ENCODE measurements at regions not wholly inside any gene's neighbourhood (a gene's known extent, or its start where the extent isn't known, plus 50 kb on each side); places are given as distances from the start of the nearest gene placed in this dataset.
"Not testable (repeated sequence)": the region's sequence is repeated elsewhere in the genome, so short reads cannot be mapped to it uniquely, and the experiment has no call there.

- TF ChIP-seq TCF4, BACH2, PPARA (CRISPR knock-in tag; IDR thresholded peaks at IDR 0.05; ENCODE audit: borderline replicate concordance): not testable (repeated sequence)
- TF ChIP-seq, protein P1, sequence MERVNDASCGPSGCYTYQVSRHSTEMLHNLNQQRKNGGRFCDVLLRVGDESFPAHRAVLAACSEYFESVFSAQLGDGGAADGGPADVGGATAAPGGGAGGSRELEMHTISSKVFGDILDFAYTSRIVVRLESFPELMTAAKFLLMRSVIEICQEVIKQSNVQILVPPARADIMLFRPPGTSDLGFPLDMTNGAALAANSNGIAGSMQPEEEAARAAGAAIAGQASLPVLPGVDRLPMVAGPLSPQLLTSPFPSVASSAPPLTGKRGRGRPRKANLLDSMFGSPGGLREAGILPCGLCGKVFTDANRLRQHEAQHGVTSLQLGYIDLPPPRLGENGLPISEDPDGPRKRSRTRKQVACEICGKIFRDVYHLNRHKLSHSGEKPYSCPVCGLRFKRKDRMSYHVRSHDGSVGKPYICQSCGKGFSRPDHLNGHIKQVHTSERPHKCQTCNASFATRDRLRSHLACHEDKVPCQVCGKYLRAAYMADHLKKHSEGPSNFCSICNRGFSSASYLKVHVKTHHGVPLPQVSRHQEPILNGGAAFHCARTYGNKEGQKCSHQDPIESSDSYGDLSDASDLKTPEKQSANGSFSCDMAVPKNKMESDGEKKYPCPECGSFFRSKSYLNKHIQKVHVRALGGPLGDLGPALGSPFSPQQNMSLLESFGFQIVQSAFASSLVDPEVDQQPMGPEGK (CRISPR knock-in tag; IDR thresholded peaks at IDR 0.05; ENCODE audit: borderline replicate concordance), result not testable (repeated sequence)
- TF ChIP-seq, protein P2, sequence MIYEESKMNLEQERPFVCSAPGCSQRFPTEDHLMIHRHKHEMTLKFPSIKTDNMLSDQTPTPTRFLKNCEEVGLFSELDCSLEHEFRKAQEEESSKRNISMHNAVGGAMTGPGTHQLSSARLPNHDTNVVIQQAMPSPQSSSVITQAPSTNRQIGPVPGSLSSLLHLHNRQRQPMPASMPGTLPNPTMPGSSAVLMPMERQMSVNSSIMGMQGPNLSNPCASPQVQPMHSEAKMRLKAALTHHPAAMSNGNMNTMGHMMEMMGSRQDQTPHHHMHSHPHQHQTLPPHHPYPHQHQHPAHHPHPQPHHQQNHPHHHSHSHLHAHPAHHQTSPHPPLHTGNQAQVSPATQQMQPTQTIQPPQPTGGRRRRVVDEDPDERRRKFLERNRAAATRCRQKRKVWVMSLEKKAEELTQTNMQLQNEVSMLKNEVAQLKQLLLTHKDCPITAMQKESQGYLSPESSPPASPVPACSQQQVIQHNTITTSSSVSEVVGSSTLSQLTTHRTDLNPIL (CRISPR knock-in tag; IDR thresholded peaks at IDR 0.05; ENCODE audit: low read depth), result not testable (repeated sequence)
These were observed 1248.6 kb upstream of the CDH9 start for GRCh38 chr5:28287021-28287420.

Measured in SK-N-SH treated with all-trans-retinoic acid at 6 μM for 48 hours (cell line).